ENCODE measurements at regions not wholly inside any gene's neighbourhood (a gene's known extent, or its start where the extent isn't known, plus 50 kb on each side); places are given as distances from the start of the nearest gene placed in this dataset.

- DNase-seq, result no peak
- H3K9me2 ChIP-seq (replicated peaks; ENCODE audit: insufficient read depth, low read length), result no peaks in the 10 kb centered on the region
- no peaks in the 10 kb centered on the region for H3K79me2 ChIP-seq (ENCODE audit: low read length)
- no peaks in the 10 kb centered on the region for H4K20me1 ChIP-seq (ENCODE audit: insufficient read depth, low read length)
- no peak overlapping the region for H3K4me3 ChIP-seq (ENCODE audit: low read length)
- no peak overlapping the region for H2AFZ ChIP-seq (ENCODE audit: low read length)
- no peaks in the 10 kb centered on the region for H3F3A ChIP-seq (ENCODE audit: insufficient read depth, low read length)
- peaks cover 4% of the 10 kb centered on the region; the same call in 1 of the 2 replicates for H3K4me1 ChIP-seq (ENCODE audit: low read length)
- no peak overlapping the region for H3K4me2 ChIP-seq (ENCODE audit: low read depth, low read length)
- no peak overlapping the region for H3K9ac ChIP-seq (ENCODE audit: low read length)
- no peaks in the 10 kb centered on the region for H3K27me3 ChIP-seq (replicated peaks; ENCODE audit: insufficient read depth, low read length)
- H3K36me3 ChIP-seq (replicated peaks; ENCODE audit: insufficient read depth, low read length), result no peaks in the 10 kb centered on the region
- no peaks in the 10 kb centered on the region for H3K9me3 ChIP-seq (replicated peaks; ENCODE audit: insufficient read depth, low read length)
- H3K27ac ChIP-seq (ENCODE audit: low read length), result no peak overlapping the region
- no peak for TF ChIP-seq EZH2phosphoT487 (IDR thresholded peaks at IDR 0.05; ENCODE audit: low read length)
- no peak for TF ChIP-seq CTCF (IDR thresholded peaks at IDR 0.05; ENCODE audit: low read length)
- no peak for TF ChIP-seq EZH2 (optimal IDR thresholded peaks at IDR 0.05; ENCODE audit: low read depth, low read length)
Measured at GRCh38 chr2:201953880-201954279, 79.8 kb upstream of the FZD7 start.

GRCh38 chr2:201955231-201955630 lies 78.4 kb upstream of the FZD7 start:
- TF ChIP-seq EZH2phosphoT487 (IDR thresholded peaks at IDR 0.05; ENCODE audit: low read length) (no peak), CTCF (IDR thresholded peaks at IDR 0.05; ENCODE audit: low read length) (no peak), EZH2 (optimal IDR thresholded peaks at IDR 0.05; ENCODE audit: low read depth, low read length) (no peak)
- Histone ChIP-seq H3K4me1 (ENCODE audit: low read length) (peaks cover 9% of the 10 kb centered on the region; the same call in 1 of the 2 replicates), H3K36me3 (replicated peaks; ENCODE audit: insufficient read depth, low read length) (no peaks in the 10 kb centered on the region), H3K79me2 (ENCODE audit: low read length) (no peaks in the 10 kb centered on the region), H3K9me2 (replicated peaks; ENCODE audit: insufficient read depth, low read length) (no peaks in the 10 kb centered on the region), H3K27ac (ENCODE audit: low read length) (no peak overlapping the region), H3F3A (ENCODE audit: insufficient read depth, low read length) (no peaks in the 10 kb centered on the region), H4K20me1 (ENCODE audit: insufficient read depth, low read length) (no peaks in the 10 kb centered on the region), H3K4me3 (ENCODE audit: low read length) (no peak overlapping the region), H3K4me2 (ENCODE audit: low read depth, low read length) (no peak overlapping the region), H3K9me3 (replicated peaks; ENCODE audit: insufficient read depth, low read length) (no peaks in the 10 kb centered on the region), H3K9ac (ENCODE audit: low read length) (no peak overlapping the region), H3K27me3 (replicated peaks; ENCODE audit: insufficient read depth, low read length) (no peaks in the 10 kb centered on the region), H2AFZ (ENCODE audit: low read length) (no peak overlapping the region)
- DNase-seq, result no peak

GRCh38 chr2:201955702-201956141 lies 77.9 kb upstream of the FZD7 start:
- H3K79me2 ChIP-seq (ENCODE audit: low read length), result no peaks in the 10 kb centered on the region
- TF ChIP-seq CTCF (IDR thresholded peaks at IDR 0.05; ENCODE audit: low read length) (no peak), EZH2phosphoT487 (IDR thresholded peaks at IDR 0.05; ENCODE audit: low read length) (no peak), EZH2 (optimal IDR thresholded peaks at IDR 0.05; ENCODE audit: low read depth, low read length) (no peak)
- no peak overlapping the region for H3K4me3 ChIP-seq (ENCODE audit: low read length)
- H3K9me2 ChIP-seq (replicated peaks; ENCODE audit: insufficient read depth, low read length), result no peaks in the 10 kb centered on the region
- peaks cover 9% of the 10 kb centered on the region; the same call in 1 of the 2 replicates for H3K4me1 ChIP-seq (ENCODE audit: low read length)
- H4K20me1 ChIP-seq (ENCODE audit: insufficient read depth, low read length), result no peaks in the 10 kb centered on the region
- H3K4me2 ChIP-seq (ENCODE audit: low read depth, low read length), result no peak overlapping the region
- no peaks in the 10 kb centered on the region for H3K36me3 ChIP-seq (replicated peaks; ENCODE audit: insufficient read depth, low read length)
- H3K27ac ChIP-seq (ENCODE audit: low read length), result no peak overlapping the region
- no peak overlapping the region for H2AFZ ChIP-seq (ENCODE audit: low read length)
- H3K9ac ChIP-seq (ENCODE audit: low read length), result no peak overlapping the region
- no peaks in the 10 kb centered on the region for H3F3A ChIP-seq (ENCODE audit: insufficient read depth, low read length)
- H3K27me3 ChIP-seq (replicated peaks; ENCODE audit: insufficient read depth, low read length), result no peaks in the 10 kb centered on the region
- DNase-seq, result no peak
- no peaks in the 10 kb centered on the region for H3K9me3 ChIP-seq (replicated peaks; ENCODE audit: insufficient read depth, low read length)

Data from MM.1S (cell line).